ENCODE measurements at regions not wholly inside any gene's neighbourhood (a gene's known extent, or its start where the extent isn't known, plus 50 kb on each side); places are given as distances from the start of the nearest gene placed in this dataset.

DNA sequence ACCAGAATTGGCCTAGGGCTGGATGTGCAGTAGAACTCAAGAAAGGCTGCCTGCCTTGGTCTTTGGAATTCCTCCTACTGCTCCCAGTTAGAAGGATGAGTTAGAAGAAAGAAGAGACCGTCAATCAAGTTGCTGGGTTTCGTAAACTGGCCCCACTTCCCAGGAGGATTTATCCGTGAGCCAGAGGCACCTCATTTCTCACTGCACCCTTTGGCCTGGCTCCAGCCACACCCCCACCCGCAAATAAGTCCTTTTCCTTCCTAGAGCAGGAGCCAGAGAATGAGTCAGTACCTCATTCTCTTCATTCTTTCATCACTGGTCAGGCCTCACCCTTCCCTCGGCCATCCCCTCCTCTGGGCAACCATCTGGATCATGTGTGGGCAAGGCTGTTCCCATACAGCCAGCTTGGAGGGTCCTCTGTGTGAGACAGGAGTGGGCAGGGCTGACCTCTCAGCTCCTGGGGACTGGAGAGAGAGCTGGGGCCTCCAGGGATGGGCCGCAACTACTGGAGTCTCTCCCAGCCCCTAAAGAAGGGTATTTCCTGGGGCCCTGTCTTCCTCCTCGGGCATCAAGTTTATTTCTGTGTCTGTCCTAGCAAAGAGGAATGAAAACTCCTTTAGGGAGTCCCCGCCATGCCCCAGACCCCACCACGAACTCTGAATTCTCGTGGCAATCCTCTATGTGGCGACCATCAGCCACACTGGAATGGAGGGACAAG is 87.2 kb upstream of the DUSP5 start:
- no peaks in the 10 kb centered on the region for H3K9me3 Mint-ChIP-seq
- peaks cover 44 to 46% of the 10 kb centered on the region in 2 donors for H3K4me1 Mint-ChIP-seq
- H3K4me3 Mint-ChIP-seq = no peak overlapping the region
- intact Hi-C loops (cut with micrococcal nuclease) = loop anchor here (10.0 kb wide), 2 partner anchors 326 to 396 kb away; no protein-coding TSS in a partner anchor
- H3K27me3 Mint-ChIP-seq (ENCODE audit: low read depth in 2 of 2) = peaks cover 17 to 30% of the 10 kb centered on the region in 2 donors
- Histone ChIP-seq H3K27ac (ENCODE audit: low read length) (no peak overlapping the region), H3K36me3 (ENCODE audit: control insufficient read depth, insufficient read depth, low read length) (no peaks in the 10 kb centered on the region), H3K9me3 (ENCODE audit: control insufficient read depth, insufficient read depth, low read length) (no peaks in the 10 kb centered on the region), H3K27me3 (ENCODE audit: control insufficient read depth, insufficient read depth, low read length) (no peaks in the 10 kb centered on the region), H3K4me1 (ENCODE audit: control insufficient read depth, insufficient read depth, low read length) (peaks cover 32% of the 10 kb centered on the region), H3K4me3 (ENCODE audit: low read length) (no peak overlapping the region)
- H3K27ac Mint-ChIP-seq = peak overlapping the region in 1 of 2 donors; percentile 74
- ATAC-seq (no peak), DNase-seq (no peak)
- WGBS (ENCODE audit: insufficient coverage) = 88% methylated on average over 11 of the region's 11 CpGs
- TF ChIP-seq, protein P1, sequence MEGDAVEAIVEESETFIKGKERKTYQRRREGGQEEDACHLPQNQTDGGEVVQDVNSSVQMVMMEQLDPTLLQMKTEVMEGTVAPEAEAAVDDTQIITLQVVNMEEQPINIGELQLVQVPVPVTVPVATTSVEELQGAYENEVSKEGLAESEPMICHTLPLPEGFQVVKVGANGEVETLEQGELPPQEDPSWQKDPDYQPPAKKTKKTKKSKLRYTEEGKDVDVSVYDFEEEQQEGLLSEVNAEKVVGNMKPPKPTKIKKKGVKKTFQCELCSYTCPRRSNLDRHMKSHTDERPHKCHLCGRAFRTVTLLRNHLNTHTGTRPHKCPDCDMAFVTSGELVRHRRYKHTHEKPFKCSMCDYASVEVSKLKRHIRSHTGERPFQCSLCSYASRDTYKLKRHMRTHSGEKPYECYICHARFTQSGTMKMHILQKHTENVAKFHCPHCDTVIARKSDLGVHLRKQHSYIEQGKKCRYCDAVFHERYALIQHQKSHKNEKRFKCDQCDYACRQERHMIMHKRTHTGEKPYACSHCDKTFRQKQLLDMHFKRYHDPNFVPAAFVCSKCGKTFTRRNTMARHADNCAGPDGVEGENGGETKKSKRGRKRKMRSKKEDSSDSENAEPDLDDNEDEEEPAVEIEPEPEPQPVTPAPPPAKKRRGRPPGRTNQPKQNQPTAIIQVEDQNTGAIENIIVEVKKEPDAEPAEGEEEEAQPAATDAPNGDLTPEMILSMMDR (IDR thresholded peaks at IDR 0.05) = no peak
- H3K36me3 Mint-ChIP-seq = no peaks in the 10 kb centered on the region

DNA sequence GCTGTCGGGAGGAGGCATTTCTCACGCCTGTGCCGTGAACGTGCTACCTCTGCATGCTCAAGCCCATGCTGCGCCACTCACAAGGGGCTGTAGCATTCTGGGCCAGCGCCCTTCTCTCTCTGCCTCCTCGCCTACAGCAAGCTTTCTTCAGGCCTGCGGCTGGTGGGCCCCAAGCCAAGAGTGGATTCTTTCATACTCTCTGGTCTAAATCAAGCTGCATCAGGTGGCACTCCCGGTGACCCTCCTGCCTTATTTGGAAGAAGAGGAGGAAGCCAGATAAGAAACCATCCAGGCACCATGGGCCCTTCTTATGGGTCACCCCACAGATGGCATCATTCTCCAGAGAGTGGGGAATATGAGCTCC is 86.7 kb upstream of the DUSP5 start:
- WGBS (ENCODE audit: insufficient coverage) = 94% methylated on average over 9 of the region's 9 CpGs
- intact Hi-C loops (cut with micrococcal nuclease) = loop anchor here (10.0 kb wide), 2 partner anchors 326 to 396 kb away; no protein-coding TSS in a partner anchor
- peak overlapping the region in 1 of 2 donors; percentile 74 for H3K27ac Mint-ChIP-seq

DNA sequence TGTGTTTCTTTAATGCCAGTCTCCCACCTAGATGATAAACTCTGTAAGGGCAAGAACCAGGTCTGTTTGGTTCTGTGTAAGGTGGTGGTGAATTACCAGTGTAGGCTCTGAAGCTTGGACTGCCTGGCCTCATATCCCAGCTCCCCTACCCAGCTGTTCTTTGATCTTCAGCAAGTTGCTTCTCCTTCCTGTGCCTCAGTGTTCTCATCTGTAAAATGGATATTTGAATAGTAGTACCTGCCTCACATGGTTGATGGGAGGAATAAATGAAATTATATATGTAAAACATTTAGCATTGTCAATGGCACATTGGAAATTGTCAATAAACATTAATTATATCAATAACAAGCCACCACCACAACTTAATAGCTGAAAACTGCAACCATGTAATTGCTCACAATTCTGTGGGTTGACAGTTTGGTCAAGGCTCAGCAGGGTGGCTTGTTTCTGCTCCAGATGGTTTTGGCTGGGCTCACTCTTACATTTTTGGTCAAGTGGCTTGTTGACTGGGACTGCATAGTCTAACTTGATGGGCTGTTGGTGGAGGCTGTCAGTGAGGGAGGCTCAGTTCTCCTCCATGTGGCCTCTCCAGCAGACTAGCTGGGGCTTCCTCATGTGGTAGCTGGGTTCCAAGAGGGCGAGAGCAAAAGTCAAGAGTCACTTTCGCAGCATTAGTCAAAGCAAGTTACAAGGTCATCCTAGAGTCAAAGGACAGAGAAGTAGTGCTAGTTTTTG is 84.5 kb upstream of the DUSP5 start:
- Mint-ChIP-seq H3K4me3 (peak overlapping the region; percentile 70), H3K9me3 (no peaks in the 10 kb centered on the region), H3K27me3 (ENCODE audit: low read depth in 2 of 2) (peaks cover 8 to 19% of the 10 kb centered on the region in 2 donors), H3K27ac (peak overlapping the region; percentile 88 to 89), H3K36me3 (no peaks in the 10 kb centered on the region), H3K4me1 (peaks cover 46 to 54% of the 10 kb centered on the region in 2 donors)
- WGBS (ENCODE audit: insufficient coverage) = 84% methylated on average over 2 of the region's 2 CpGs
- Histone ChIP-seq H3K4me3 (ENCODE audit: low read length) (no peak overlapping the region), H3K9me3 (ENCODE audit: control insufficient read depth, insufficient read depth, low read length) (no peaks in the 10 kb centered on the region), H3K27me3 (ENCODE audit: control insufficient read depth, insufficient read depth, low read length) (no peaks in the 10 kb centered on the region), H3K36me3 (ENCODE audit: control insufficient read depth, insufficient read depth, low read length) (no peaks in the 10 kb centered on the region), H3K27ac (ENCODE audit: low read length) (no peak overlapping the region), H3K4me1 (ENCODE audit: control insufficient read depth, insufficient read depth, low read length) (peaks cover 55% of the 10 kb centered on the region)
- TF ChIP-seq, protein P1 (IDR thresholded peaks at IDR 0.05) = no peak
- no peak for ATAC-seq
- intact Hi-C loops (cut with micrococcal nuclease) = loop anchor here (10.0 kb wide), 2 partner anchors 328 to 398 kb away; no protein-coding TSS in a partner anchor
- peak in 1 of 2 donors; percentile 24 for DNase-seq

More for the DNA sequence above, 86.7 kb upstream of the DUSP5 start:
- H3K27me3 Mint-ChIP-seq (ENCODE audit: low read depth in 2 of 2) = peaks cover 17 to 32% of the 10 kb centered on the region in 2 donors
- ATAC-seq (no peak), DNase-seq (no peak)
- Histone ChIP-seq H3K4me3 (ENCODE audit: low read length) (no peak overlapping the region), H3K9me3 (ENCODE audit: control insufficient read depth, insufficient read depth, low read length) (no peaks in the 10 kb centered on the region), H3K27me3 (ENCODE audit: control insufficient read depth, insufficient read depth, low read length) (no peaks in the 10 kb centered on the region), H3K27ac (ENCODE audit: low read length) (no peak overlapping the region), H3K36me3 (ENCODE audit: control insufficient read depth, insufficient read depth, low read length) (no peaks in the 10 kb centered on the region), H3K4me1 (ENCODE audit: control insufficient read depth, insufficient read depth, low read length) (peaks cover 37% of the 10 kb centered on the region)
- H3K4me1 Mint-ChIP-seq = peaks cover 48 to 51% of the 10 kb centered on the region in 2 donors
- H3K4me3 Mint-ChIP-seq = no peak overlapping the region
- TF ChIP-seq, protein P1 (IDR thresholded peaks at IDR 0.05) = no peak
- no peaks in the 10 kb centered on the region for H3K9me3 Mint-ChIP-seq
- H3K36me3 Mint-ChIP-seq = no peaks in the 10 kb centered on the region
